ENCODE measurements at regions not wholly inside any gene's neighbourhood (a gene's known extent, or its start where the extent isn't known, plus 50 kb on each side); places are given as distances from the start of the nearest gene placed in this dataset.
A peak's percentile ranks its signal among the peaks of the same experiment; 100 is the strongest.

GRCh38 chr13:67950603-67951002, 720.5 kb upstream of the PCDH9 start:
- Histone ChIP-seq H3K27me3 (replicated peaks in 1 of 4; ENCODE audit: control insufficient read depth in 3 of 4, extremely low read depth in 1 of 4, insufficient read depth in 3 of 4, low read length in 3 of 4) (no peaks in the 10 kb centered on the region), H4K91ac (replicated peaks; ENCODE audit: insufficient read length, low read length) (no peak overlapping the region), H2AK5ac (ENCODE audit: low read depth, low read length) (no peak overlapping the region), H3K4me3 (ENCODE audit: extremely low read depth in 1 of 4, insufficient read depth in 2 of 4, low read depth in 3 of 4, low read length in 4 of 4) (no peak overlapping the region), H2AFZ (ENCODE audit: low read length) (no peak overlapping the region), H3K79me2 (ENCODE audit: control insufficient read depth in 1 of 2, insufficient read depth in 2 of 2, low read length in 2 of 2) (no peaks in the 10 kb centered on the region), H3K14ac (ENCODE audit: insufficient read length) (no peak overlapping the region), H3K79me1 (ENCODE audit: low read depth, low read length) (no peaks in the 10 kb centered on the region), H3K4me2 (ENCODE audit: insufficient read depth in 1 of 2, low read depth in 2 of 2, low read length in 2 of 2) (no peak overlapping the region), H4K20me1 (replicated peaks in 1 of 2; ENCODE audit: control insufficient read depth in 1 of 2, insufficient read depth in 2 of 2, low read length in 2 of 2) (no peaks in the 10 kb centered on the region), H2BK12ac (ENCODE audit: low read depth, low read length) (no peak overlapping the region), H3K9ac (replicated peaks in 1 of 4; ENCODE audit: extremely low read depth in 1 of 4, low read depth in 3 of 4, low read length in 3 of 4) (no peak overlapping the region), H3K23ac (ENCODE audit: insufficient read length) (no peak overlapping the region), H2BK20ac (ENCODE audit: low read length) (no peak overlapping the region), H3K27ac (ENCODE audit: low read depth, low read length) (no peak overlapping the region), H3K56ac (replicated peaks; ENCODE audit: insufficient read length, low read depth, low read length) (no peak overlapping the region), H4K5ac (ENCODE audit: insufficient read length, low read depth, low read length) (no peak overlapping the region), H2BK5ac (ENCODE audit: low read depth, low read length) (no peak overlapping the region), H3K36me3 (ENCODE audit: control insufficient read depth in 2 of 4, insufficient read depth in 4 of 4, low read length in 3 of 4) (no peaks in the 10 kb centered on the region), H3K4ac (replicated peaks; ENCODE audit: insufficient read length, low read depth, low read length) (no peak overlapping the region), H2BK15ac (ENCODE audit: low read length) (no peak overlapping the region), H2BK120ac (replicated peaks; ENCODE audit: low read depth, low read length) (no peak overlapping the region), H3K9me3 (ENCODE audit: insufficient read depth in 2 of 2, low read depth in 1 of 2, low read length in 1 of 2) (no peaks in the 10 kb centered on the region), H3K18ac (ENCODE audit: extremely low read depth, low read length) (no peak overlapping the region), H3K23me2 (ENCODE audit: low read depth, low read length) (no peaks in the 10 kb centered on the region), H4K8ac (ENCODE audit: extremely low read depth, insufficient read depth, low read length) (no peak overlapping the region), H3K4me1 (replicated peaks in 1 of 4; ENCODE audit: control insufficient read depth in 3 of 4, insufficient read depth in 4 of 4, low read length in 3 of 4) (no peaks in the 10 kb centered on the region)
- FAIRE-seq = no peak
- TF ChIP-seq CEBPB (IDR thresholded peaks at IDR 0.05; ENCODE audit: low read depth, low read length) (peak; percentile 78), NANOG (IDR thresholded peaks at IDR 0.05; ENCODE audit: insufficient read depth, low read depth, low read length, poor library complexity, severe bottlenecking) (no peak), FOSL1 (IDR thresholded peaks at IDR 0.05; ENCODE audit: insufficient read depth, low read depth, low read length) (no peak), KDM1A (IDR thresholded peaks at IDR 0.05; ENCODE audit: borderline replicate concordance, low read length) (no peak), ATF2 (IDR thresholded peaks at IDR 0.05; ENCODE audit: low read length) (no peak), TBP (IDR thresholded peaks at IDR 0.05; ENCODE audit: low read depth, low read length) (no peak)
- 94% methylated on average over 3 of the region's 3 CpGs; no CpG with 5 or more reads in 1 of the 2 experiments for WGBS, 2 experiments (ENCODE audit: extremely low coverage in 1 of 2, insufficient coverage in 1 of 2, insufficient read length in 1 of 2, insufficient replicate concordance in 2 of 2, low coverage in 1 of 2, low lambda C conversion rate in 2 of 2, missing lambda C conversion rate in 1 of 2)
- POLR2A ChIA-PET (ENCODE audit: partially characterized antibody) = no interaction called here
- DNase-seq (ENCODE audit: low read depth in 1 of 2, low spot score in 2 of 2) = no peak
- CTCF ChIA-PET (ENCODE audit: partially characterized antibody) = interaction anchor here (0.7 kb wide), 1 partner anchor 16 kb away, joined by 3 read pairs; no protein-coding TSS in a partner anchor

All from H1 (cell line).